Loucy (cell line): ENCODE measurements at regions not wholly inside any gene's neighbourhood (a gene's known extent, or its start where the extent isn't known, plus 50 kb on each side); places are given as distances from the start of the nearest gene placed in this dataset.
A peak's percentile ranks its signal among the peaks of the same experiment; 100 is the strongest.

Experiments
- H2AFZ ChIP-seq: fragments of 200-600 bp; sonication (generic); 2 replicates; pipeline ENCODE4 v1.6.0; 2016; ENCODE audit warnings: antibody characterized with exemption, mild to moderate bottlenecking, low read length, moderate library complexity
- H3F3A ChIP-seq: fragments of 200-600 bp; 2 replicates; pipeline ENCODE4 v1.6.0; 2016; ENCODE audit warnings: antibody characterized with exemption, low read depth, mild to moderate bottlenecking
- H3K27me3 ChIP-seq: fragments of 200-600 bp; sonication (generic); 2 replicates; pipeline ENCODE4 v1.6.1; 2014; ENCODE audit warnings: low read length, mild to moderate bottlenecking; ENCODE audit not compliant: insufficient read depth, poor library complexity, severe bottlenecking
- H3K36me3 ChIP-seq: fragments of 200-600 bp; sonication (generic); 2 replicates; pipeline ENCODE4 v1.6.1; 2016; ENCODE audit warnings: low read length; ENCODE audit not compliant: insufficient read depth
- H3K4me1 ChIP-seq: fragments of 200-600 bp; sonication (generic); 2 replicates; pipeline ENCODE4 v1.5.1; 2014; ENCODE audit warnings: low read length, mild to moderate bottlenecking; ENCODE audit not compliant: insufficient read depth, poor library complexity, severe bottlenecking
- H3K4me2 ChIP-seq: fragments of 200-600 bp; sonication (generic); 2 replicates; pipeline ENCODE4 v1.6.0; 2014; ENCODE audit warnings: antibody characterized with exemption, low read length, low read depth, mild to moderate bottlenecking; ENCODE audit not compliant: poor library complexity, severe bottlenecking
- H3K4me3 ChIP-seq: fragments of 200-600 bp; sonication (generic); 2 replicates; pipeline ENCODE4 v1.5.1; 2014; ENCODE audit warnings: low read length, mild to moderate bottlenecking, mixed read lengths; ENCODE audit not compliant: poor library complexity, severe bottlenecking
- H3K79me2 ChIP-seq: fragments of 200-600 bp; sonication (generic); 2 replicates; pipeline ENCODE4 v1.6.1; 2014; ENCODE audit warnings: low read length; ENCODE audit not compliant: insufficient read depth
- H3K9ac ChIP-seq: fragments of 200-600 bp; sonication (generic); 2 replicates; pipeline ENCODE4 v1.6.0; 2014; ENCODE audit warnings: mild to moderate bottlenecking, low read depth, low read length, moderate library complexity; ENCODE audit not compliant: poor library complexity, severe bottlenecking
- H3K9me2 ChIP-seq: fragments of 200-600 bp; sonication (generic); replicated peaks from 2 replicates; pipeline ENCODE4 v1.6.1; 2016; ENCODE audit warnings: low read depth, low read length, mixed read lengths
- H3K9me3 ChIP-seq: fragments of 200-600 bp; sonication (generic); 2 replicates; pipeline ENCODE4 v1.6.1; 2014; ENCODE audit warnings: mild to moderate bottlenecking, antibody characterized with exemption, low read length, low read depth; ENCODE audit not compliant: insufficient read depth
- H4K20me1 ChIP-seq: fragments of 200-600 bp; sonication (generic); 2 replicates; pipeline ENCODE4 v1.6.0; 2014; ENCODE audit warnings: antibody characterized with exemption, low read length, mild to moderate bottlenecking; ENCODE audit not compliant: insufficient read depth, poor library complexity, severe bottlenecking
- CTCF ChIP-seq: fragments of 200-600 bp; sonication (generic); conservative IDR thresholded peaks from 2 replicates; pipeline ENCODE4 v1.5.1; 2014; ENCODE audit warnings: mild to moderate bottlenecking, antibody characterized with exemption, low read length
- EZH2phosphoT487 ChIP-seq: fragments of 200-600 bp; IDR thresholded peaks from 2 replicates; pipeline ENCODE4 v1.6.1; 2018; ENCODE audit warnings: antibody characterized with exemption, mild to moderate bottlenecking, moderate library complexity, borderline replicate concordance

- TF ChIP-seq CTCF (no peak), EZH2phosphoT487 (no peak)
- no peak overlapping the region for H3K4me2 ChIP-seq
- H3K27me3 ChIP-seq: no peaks in the 10 kb centered on the region
- no peak overlapping the region for H2AFZ ChIP-seq
- H3K9me2 ChIP-seq: no peaks in the 10 kb centered on the region
- no peaks in the 10 kb centered on the region for H4K20me1 ChIP-seq
- H3K79me2 ChIP-seq: no peaks in the 10 kb centered on the region
- H3K9ac ChIP-seq: no peak overlapping the region
- H3F3A ChIP-seq: no peaks in the 10 kb centered on the region
- H3K4me1 ChIP-seq: no peaks in the 10 kb centered on the region
- H3K36me3 ChIP-seq: no peaks in the 10 kb centered on the region
- no peak overlapping the region for H3K4me3 ChIP-seq
- H3K9me3 ChIP-seq: no peaks in the 10 kb centered on the region
Measured at GRCh38 chr11:112457532-112457931, 196.9 kb upstream of the PLET1 start.

GRCh38 chr11:112459001-112459400 is 198.3 kb upstream of the PLET1 start:
- TF ChIP-seq CTCF: no peak
- Histone ChIP-seq H3K4me2 (no peak overlapping the region), H2AFZ (peak overlapping the region; percentile 6; the same call in 1 of the 2 replicates)

GRCh38 chr11:112460141-112460540 is 199.5 kb upstream of the PLET1 start:
- Histone ChIP-seq H4K20me1 (no peaks in the 10 kb centered on the region), H3K27me3 (no peaks in the 10 kb centered on the region), H3K9me2 (no peaks in the 10 kb centered on the region), H3K4me3 (no peak overlapping the region), H3F3A (no peaks in the 10 kb centered on the region), H3K9me3 (no peaks in the 10 kb centered on the region), H3K9ac (no peak overlapping the region), H3K4me1 (no peaks in the 10 kb centered on the region), H3K79me2 (no peaks in the 10 kb centered on the region), H3K4me2 (no peak overlapping the region), H2AFZ (no peak overlapping the region), H3K36me3 (no peaks in the 10 kb centered on the region)
- TF ChIP-seq EZH2phosphoT487 (no peak), CTCF (no peak)

More at GRCh38 chr11:112459001-112459400, 198.3 kb upstream of the PLET1 start:
- Histone ChIP-seq H3K36me3 (no peaks in the 10 kb centered on the region), H3K79me2 (no peaks in the 10 kb centered on the region), H3K9ac (no peak overlapping the region), H3K4me3 (no peak overlapping the region), H3F3A (no peaks in the 10 kb centered on the region), H3K27me3 (no peaks in the 10 kb centered on the region), H3K4me1 (no peaks in the 10 kb centered on the region), H3K9me2 (no peaks in the 10 kb centered on the region), H3K9me3 (no peaks in the 10 kb centered on the region), H4K20me1 (no peaks in the 10 kb centered on the region)
